IPS DF 19.7 (cell line): ENCODE measurements at regions not wholly inside any gene's neighbourhood (a gene's known extent, or its start where the extent isn't known, plus 50 kb on each side); places are given as distances from the start of the nearest gene placed in this dataset.

ENCODE experiments used
- DNase-seq: peaks from one replicate; pipeline ENCODE4 v3.0.0-alpha.2; 2013; ENCODE audit warnings: low read depth, low spot score

DNA sequence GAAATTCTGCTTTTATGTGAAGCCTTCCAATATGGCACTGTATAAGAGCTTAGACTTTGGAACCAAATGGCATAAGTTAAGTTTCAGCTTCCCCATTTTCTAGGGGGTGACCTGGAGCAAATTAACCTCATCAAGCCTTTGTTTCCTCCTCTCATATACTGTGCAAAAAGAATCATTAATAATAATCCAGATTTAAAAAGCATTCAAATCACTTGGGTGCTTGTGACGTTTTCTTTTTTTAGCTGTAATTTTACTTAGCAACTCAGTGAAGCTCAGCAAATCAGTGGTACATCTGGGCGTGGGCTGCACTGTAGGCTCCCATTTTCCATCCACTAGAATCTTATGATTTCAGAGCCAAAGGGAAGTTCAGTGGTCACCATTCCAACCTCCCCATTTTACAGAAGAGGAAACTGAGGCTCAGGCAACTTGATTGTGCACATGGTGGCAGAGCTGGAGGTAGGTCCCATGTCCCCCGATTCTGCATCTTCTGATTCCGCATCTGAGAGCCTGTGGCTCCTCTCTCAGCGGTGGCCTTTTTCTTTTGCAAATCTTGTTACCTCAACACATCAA lies 131.2 kb downstream of the SNAPC1 start:
- no peak for DNase-seq

DNA sequence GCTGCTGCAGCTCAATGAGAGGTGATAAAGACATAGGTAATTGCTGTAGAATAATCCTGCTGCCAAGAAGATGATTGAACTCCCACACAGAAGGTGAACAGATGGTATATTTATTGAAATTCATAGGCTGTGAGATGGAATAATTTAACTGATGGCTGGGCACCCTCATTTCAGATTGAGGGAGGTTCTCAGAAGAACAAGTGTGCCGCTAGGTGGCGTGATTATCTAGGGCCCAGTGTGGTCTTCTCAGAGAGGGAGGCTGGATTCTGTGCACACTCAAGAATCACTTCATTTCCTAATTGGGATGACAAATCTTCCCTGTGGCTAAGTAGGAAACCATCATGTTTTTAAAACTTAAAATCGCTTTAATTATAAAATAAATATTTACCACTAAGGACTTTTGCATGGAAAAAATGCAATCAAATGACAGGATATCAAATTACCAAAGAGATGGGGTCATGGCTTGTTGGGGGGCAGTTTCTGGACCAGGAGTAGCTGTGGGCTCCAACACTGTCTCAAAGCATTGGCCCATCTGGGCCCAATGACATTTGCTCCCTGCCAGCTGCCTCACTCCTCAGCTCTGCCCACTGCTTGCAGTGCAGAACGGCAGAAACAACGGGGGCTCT lies 132.3 kb downstream of the SNAPC1 start:
- DNase-seq = no peak

DNA sequence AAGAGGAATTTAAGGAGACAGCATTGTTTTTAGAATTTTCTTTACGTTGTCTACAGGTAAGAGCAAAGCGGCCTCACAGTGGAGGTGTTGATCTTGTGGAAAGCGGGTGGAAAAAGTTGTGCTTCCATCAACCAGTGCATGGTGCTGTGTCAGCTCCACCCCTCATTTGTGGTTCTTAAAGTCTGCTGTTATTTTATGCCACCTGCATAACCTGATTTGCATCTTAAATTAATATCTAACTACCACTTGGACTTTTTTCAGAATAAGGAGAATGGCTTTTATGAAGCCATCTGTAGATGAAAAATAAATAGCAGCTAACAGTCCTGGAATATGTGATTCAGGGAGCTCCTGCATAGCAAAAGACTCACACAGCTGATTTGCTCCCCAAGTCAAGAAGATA lies 135.1 kb downstream of the SNAPC1 start:
- no peak for DNase-seq

DNA sequence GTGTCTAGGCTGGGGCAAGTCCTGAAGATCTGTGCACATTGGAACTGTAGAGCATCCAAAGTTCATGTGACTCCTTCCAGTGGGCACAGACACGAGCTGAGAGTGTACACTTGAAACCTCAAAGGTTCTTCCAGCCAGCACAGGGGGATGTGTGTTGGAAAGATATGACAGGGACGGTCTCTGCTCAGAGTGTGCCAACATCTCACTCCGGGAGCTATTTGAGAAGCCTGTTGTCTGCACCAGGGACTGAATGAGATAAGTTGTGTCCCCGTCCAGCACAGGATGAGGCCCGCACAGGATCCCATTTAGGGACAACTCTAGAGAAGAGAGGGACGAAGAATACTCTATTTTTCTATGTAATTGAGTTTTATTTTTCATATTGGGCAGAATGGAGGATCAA lies 136.3 kb downstream of the SNAPC1 start:
- no peak for DNase-seq

- no peak for DNase-seq
Observed at GRCh38 chr14:61899497-61899896, 137.3 kb downstream of the SNAPC1 start.

- no peak for DNase-seq
Observed at GRCh38 chr14:61904946-61905345, 142.7 kb downstream of the SNAPC1 start.

DNA sequence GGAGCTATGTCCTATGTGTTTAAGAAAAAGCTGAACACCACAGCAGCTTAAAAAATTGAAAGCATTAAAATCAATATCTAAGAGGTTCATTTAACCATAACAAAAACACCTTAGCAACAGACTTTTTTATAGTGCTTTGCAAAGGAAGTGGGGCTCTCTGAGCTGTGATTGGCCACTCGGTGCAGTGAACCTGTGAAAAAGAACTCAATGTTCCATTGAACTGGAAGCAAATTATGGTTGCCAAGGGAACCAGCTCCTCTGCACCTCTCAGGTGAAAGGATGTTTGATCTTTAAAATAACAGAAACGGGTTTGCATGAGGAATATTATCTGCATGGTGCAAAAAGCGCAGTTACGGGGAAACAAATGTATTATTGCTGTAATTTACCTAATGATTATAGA lies 149.4 kb downstream of the SNAPC1 start:
- DNase-seq = no peak

DNA sequence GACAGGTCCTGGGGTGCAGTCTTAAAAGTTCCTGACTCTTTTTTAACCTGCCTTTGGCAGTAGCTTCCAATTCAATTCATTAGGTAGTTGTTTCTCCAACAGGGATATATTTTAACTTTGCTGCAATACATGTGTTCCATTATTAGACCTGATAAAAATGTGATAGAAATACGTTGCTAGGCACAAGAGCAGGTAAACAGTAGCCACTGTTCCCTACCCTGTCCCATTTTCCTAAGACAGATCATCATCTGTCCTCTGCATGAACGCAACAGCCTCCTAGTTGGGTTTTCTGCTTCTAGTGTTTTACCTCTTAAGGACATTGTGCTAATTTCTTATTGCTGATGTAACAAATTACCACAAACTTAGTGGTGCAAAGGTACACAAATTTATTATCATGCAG lies 156.8 kb downstream of the SNAPC1 start:
- DNase-seq = no peak

DNA sequence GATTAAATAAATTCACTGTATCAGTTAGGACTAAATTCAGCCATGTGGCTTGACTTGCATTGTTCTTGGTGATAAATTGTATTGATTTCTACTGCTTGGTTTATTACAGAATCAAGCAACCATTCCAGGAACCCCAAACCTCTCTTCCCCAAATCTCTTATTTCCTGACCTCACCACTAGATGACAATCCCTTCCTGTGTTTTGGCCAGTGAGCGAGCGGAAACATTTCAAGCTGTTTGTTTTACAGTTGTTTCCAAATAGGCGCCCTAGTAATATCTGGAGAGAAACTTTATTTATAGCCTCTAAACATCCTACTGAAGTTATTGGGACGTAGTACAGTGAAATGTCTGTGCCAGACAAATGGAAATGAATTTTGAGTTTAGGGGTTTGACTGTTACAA lies 161.1 kb downstream of the SNAPC1 start:
- DNase-seq = no peak

- no peak for DNase-seq
Observed at GRCh38 chr14:61925043-61925442, 162.8 kb downstream of the SNAPC1 start.

GRCh38 chr14:61925732-61926435 lies 163.7 kb downstream of the SNAPC1 start:
- DNase-seq = no peak

- no peak for DNase-seq
Observed at GRCh38 chr14:61927060-61927459, 164.8 kb downstream of the SNAPC1 start.

DNA sequence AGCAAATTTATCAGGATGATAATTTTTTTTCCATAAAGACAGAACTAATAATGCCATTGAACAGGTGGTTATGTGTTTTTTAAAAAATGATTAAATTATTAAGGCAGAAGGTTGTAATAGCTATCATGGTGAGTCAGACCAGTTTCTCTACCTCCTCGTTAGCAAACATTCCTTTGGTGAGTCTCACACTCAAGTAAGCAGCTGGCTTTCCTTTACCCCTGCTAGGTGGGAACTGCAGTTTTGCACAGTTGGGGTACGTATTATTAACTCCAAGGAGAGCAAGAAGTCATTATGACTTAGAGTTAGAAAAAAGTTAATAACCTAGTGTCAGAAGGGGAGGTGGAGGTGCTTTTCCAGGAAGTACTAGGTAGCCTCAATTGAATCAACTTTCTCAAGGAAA lies 165.3 kb downstream of the SNAPC1 start:
- DNase-seq = no peak

DNA sequence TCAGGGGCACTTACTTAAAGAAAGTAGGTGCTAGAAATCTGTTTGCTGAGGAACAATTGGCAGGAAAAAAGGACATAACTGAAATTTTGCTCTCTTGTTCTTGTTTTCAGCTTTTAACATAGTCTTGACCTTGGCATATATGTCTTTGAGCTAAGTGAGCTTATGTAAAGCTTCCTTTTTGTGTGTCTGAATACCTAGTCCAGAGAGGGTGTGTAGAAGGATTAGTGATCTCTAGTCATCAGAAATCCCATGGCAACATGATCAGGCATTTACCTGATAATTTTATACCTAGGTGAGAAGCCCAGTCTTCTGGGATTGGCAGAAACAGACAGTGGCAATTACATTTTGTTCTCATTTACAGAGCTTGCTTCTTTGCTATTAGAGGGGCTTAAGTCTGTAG lies 166.1 kb downstream of the SNAPC1 start:
- DNase-seq = no peak

- DNase-seq = no peak
Observed at GRCh38 chr14:61928701-61929100, 166.5 kb downstream of the SNAPC1 start.

- DNase-seq = no peak
Observed at GRCh38 chr14:61929651-61930050, 167.4 kb downstream of the SNAPC1 start.

GRCh38 chr14:61930101-61930857 lies 168.1 kb downstream of the SNAPC1 start:
- no peak for DNase-seq

DNA sequence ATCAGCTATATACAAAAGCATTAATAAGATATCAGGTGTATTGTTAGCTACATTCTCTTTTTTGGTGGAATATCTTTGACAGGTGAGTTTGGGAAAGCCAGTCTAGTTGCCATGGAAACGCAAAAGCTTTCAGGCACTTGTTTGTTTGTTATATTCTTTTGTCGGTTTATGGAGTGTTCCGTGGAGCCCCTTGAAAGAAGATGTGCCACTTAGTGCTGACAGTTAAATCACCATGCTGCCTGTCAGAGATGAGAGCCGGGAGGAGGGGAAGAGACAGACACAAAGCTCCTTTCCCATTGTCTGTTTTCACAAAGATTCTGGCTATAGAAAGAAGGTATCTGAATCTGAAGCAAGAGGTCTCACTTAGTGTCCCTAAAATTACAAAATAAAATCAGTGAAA lies 170.8 kb downstream of the SNAPC1 start:
- no peak for DNase-seq

DNA sequence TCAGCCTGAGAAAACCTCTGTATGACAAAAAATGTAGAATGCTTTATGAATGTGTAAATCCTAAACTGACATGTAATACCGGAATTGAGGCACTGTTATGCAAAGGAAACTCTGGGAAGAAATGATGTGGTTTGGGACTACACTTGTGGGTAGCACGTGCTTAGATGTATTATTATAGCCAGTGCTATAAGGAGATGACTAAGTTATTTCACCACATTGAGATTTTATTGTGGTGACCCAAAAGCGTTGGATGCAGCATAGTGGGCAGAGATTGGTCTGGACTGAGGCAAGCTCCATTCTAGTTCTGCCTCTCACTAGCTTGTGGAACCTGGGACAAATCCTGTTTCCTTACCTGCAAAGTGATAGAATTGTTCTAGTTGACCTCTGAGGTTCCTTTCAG lies 172.2 kb downstream of the SNAPC1 start:
- DNase-seq = no peak

- DNase-seq = no peak
Observed at GRCh38 chr14:61939776-61940175, 177.6 kb downstream of the SNAPC1 start.

DNA sequence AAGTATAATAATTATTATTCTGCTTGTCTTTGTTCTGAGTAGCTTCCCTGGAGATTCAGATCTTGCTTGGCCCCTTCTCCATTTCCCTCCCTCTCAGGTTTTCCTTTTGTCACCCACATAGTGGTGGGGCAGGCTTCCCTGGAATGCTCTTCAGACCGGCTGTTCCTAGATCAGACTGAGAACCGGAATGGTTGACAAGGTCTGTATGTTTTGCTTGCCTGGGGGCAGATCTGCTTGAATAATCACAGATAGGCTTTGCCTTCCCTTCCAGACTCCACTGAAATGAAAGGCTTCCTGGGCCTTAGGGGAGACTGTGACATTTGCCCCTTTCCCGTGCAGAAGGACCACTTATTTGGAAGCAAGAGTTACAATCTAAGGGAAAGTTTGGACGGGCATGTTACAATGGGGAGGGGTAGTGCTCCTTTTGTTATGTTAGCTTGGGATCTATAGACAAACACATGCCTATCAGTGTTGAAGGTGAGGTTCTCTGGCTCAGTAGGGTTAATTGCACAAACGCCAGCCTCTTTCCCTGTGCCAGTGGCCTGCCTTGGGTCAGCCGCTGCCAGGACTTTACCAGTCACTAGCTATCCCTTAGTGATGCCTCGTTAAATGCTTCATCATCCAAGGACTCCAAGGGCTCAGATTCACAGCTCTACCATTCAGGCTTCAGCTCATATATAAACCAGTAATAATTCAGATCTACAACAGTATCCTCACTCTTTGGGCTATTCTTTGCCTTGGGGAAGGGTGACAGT lies 178.6 kb downstream of the SNAPC1 start:
- DNase-seq = no peak
